ENCODE measurements at regions not wholly inside any gene's neighbourhood (a gene's known extent, or its start where the extent isn't known, plus 50 kb on each side); places are given as distances from the start of the nearest gene placed in this dataset.

DNA sequence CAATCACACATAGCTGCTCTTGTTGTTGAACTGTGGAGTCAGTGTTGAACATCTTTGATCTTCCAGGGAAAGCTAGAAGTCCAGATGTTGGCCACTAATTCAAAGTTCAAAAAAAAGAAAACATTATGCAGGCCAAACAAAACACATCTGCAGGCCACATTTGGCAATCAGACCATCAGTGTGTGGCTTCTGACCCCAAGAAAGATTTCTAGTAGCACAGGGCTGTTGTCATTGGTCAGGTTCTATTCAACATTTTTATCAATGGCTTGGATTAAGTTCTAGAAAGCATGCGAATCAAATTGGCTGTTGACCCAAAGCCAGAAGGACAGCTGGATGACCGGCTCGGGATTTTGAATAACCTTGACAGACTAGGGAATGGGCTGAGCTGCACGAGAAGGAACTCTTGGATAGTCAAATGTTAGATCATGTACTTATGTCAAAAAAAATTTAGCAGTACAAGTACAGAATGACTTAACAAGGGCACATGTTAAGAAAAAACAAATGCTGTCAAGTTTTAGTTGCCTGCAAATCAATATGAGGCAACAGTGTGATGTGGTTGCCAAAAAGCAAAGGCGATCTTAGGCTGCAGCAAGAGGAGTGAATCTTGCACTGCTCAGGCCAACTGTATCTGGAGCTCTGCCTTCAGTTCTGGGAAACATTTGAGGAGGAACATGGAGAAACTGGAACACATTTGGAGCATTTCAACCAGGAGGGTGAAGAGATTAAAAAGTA lies 187.6 kb downstream of the RGS9 start:
- no peak for DNase-seq (ENCODE audit: low spot score)
- in situ Hi-C loops (cut with MboI; ENCODE audit: low pct_unique_long_range_greater_than_20kb, low sequenced_read_pairs, unreplicated experiment) = no loop called here
- TF ChIP-seq, protein P1, sequence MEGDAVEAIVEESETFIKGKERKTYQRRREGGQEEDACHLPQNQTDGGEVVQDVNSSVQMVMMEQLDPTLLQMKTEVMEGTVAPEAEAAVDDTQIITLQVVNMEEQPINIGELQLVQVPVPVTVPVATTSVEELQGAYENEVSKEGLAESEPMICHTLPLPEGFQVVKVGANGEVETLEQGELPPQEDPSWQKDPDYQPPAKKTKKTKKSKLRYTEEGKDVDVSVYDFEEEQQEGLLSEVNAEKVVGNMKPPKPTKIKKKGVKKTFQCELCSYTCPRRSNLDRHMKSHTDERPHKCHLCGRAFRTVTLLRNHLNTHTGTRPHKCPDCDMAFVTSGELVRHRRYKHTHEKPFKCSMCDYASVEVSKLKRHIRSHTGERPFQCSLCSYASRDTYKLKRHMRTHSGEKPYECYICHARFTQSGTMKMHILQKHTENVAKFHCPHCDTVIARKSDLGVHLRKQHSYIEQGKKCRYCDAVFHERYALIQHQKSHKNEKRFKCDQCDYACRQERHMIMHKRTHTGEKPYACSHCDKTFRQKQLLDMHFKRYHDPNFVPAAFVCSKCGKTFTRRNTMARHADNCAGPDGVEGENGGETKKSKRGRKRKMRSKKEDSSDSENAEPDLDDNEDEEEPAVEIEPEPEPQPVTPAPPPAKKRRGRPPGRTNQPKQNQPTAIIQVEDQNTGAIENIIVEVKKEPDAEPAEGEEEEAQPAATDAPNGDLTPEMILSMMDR (IDR thresholded peaks at IDR 0.05; ENCODE audit: extremely low read depth, insufficient read depth, missing control alignments) = no peak

DNA sequence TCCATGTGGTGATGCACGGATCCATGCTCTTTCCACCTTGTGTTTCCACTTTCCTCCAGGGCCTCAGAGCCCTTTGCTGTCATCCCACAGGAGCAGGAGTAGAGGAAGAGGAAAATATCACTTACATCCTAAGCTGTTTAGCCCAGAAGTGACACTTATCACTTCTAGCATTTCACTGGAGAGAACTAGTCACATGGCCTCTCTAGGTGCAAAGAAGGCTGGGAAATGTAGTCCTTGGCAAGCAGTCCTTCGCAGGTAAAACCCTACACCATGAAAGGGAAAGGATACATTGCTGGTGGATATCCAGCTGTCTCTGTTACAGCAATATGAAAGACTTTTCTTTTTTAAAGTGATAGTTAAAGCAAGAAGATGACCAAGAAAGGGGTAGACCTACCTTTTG lies 185.9 kb downstream of the RGS9 start:
- TF ChIP-seq, protein P1 (IDR thresholded peaks at IDR 0.05; ENCODE audit: extremely low read depth, insufficient read depth, missing control alignments) = no peak
- no peak for DNase-seq (ENCODE audit: low spot score)
- in situ Hi-C loops (cut with MboI; ENCODE audit: low pct_unique_long_range_greater_than_20kb, low sequenced_read_pairs, unreplicated experiment) = no loop called here

DNA sequence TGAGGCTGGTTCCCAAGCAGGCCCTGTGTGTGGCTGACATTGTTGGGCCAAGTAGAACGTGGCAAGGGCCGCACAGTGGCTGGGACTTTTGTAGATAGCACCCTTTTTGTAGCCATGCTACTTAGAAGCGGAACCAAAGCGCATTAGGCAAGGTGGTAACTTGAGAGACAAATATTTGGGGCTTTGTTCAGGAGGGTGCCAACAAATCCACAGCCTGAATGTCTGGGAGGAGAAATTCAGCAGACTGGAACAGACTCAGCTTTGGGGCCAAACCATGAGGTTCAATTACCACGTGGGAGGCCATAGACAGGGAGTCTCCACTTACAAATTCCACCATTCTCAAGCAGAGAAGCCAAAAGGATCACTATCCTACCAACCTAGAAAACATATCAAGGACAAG lies 183.7 kb downstream of the RGS9 start:
- DNase-seq (ENCODE audit: low spot score) = no peak
- TF ChIP-seq, protein P1 (IDR thresholded peaks at IDR 0.05; ENCODE audit: extremely low read depth, insufficient read depth, missing control alignments) = no peak
- in situ Hi-C loops (cut with MboI; ENCODE audit: low pct_unique_long_range_greater_than_20kb, low sequenced_read_pairs, unreplicated experiment) = no loop called here

DNA sequence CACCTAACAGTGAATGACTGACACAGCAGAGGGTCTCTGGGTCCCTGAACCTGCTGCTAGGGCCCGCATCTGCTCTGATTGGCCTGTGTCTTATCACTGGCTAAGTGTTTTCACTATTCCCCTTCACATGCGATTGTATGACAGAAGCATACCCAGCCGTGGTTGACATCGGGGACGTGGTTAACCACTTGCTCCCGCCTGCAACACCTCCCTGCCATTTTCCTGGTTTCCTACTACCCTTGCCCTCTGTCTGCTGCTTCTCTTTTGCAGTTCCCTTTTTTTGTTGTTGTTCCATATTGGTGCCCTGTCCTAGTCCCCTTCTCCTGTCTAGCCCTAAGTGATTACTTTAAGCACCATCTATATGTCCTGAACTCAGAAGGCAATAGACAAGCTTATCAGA lies 177.0 kb downstream of the RGS9 start:
- in situ Hi-C loops (cut with MboI; ENCODE audit: low pct_unique_long_range_greater_than_20kb, low sequenced_read_pairs, unreplicated experiment) = no loop called here
- TF ChIP-seq, protein P1 (IDR thresholded peaks at IDR 0.05; ENCODE audit: extremely low read depth, insufficient read depth, missing control alignments) = no peak
- no peak for DNase-seq (ENCODE audit: low spot score)

DNA sequence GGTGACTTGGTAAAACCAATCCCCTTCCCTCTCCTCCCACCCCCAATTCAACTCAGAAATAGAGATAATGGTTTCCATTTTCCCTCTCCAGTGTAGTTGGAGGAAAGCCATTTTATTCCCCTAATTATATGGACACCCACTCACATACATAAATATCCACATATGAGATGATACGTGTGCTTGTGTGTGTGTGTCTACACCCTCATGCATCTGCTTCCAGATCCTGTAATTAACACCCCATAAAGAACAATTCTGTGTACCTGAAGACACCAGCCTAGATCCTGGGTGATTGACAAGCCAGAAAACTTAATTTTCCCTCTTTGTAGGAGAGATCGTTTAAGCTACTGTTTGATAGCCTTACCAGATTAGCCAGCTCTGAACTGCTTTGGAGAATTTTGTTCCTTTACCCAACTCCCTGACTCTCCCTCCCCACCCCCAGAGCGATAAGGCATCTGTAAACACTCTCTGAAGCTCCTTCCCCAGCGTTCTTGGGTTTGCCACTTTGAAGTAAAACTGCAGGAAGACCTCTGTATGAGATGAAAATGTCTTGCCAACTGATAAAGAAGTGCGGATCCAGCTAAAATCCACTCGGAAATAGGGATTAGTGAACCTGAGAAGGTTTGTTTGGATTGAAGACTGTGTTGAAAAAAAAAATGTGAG lies 175.7 kb downstream of the RGS9 start:
- TF ChIP-seq, protein P1 (IDR thresholded peaks at IDR 0.05; ENCODE audit: extremely low read depth, insufficient read depth, missing control alignments) = no peak
- in situ Hi-C loops (cut with MboI; ENCODE audit: low pct_unique_long_range_greater_than_20kb, low sequenced_read_pairs, unreplicated experiment) = no loop called here
- no peak for DNase-seq (ENCODE audit: low spot score)

DNA sequence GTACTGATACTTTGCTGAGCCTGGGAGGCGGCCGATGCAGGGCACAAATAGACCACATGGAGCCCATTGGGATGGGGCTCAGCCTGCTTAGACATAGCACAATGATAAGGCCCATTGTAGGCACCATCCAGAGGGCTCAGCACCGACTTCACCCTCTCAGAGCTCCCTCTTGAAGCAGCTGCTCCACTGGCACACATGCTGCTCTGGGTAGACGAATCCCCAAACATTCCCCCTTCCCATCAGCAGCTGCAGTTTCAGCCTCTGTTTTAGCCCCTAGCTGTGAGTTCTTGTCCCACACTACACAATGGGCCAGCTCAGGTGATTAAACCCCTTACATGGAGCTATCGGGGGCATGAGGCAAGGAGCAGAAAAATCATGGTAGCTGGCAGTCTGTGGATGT lies 174.1 kb downstream of the RGS9 start:
- in situ Hi-C loops (cut with MboI; ENCODE audit: low pct_unique_long_range_greater_than_20kb, low sequenced_read_pairs, unreplicated experiment) = no loop called here

More for the DNA sequence above, 174.1 kb downstream of the RGS9 start:
- TF ChIP-seq, protein P1 (IDR thresholded peaks at IDR 0.05; ENCODE audit: extremely low read depth, insufficient read depth, missing control alignments) = no peak
- no peak for DNase-seq (ENCODE audit: low spot score)
